SK-N-SH treated with all-trans-retinoic acid at 6 μM for 48 hours (cell line): ENCODE measurements at regions not wholly inside any gene's neighbourhood (a gene's known extent, or its start where the extent isn't known, plus 50 kb on each side); places are given as distances from the start of the nearest gene placed in this dataset.

ENCODE experiments used
- ARNTL ChIP-seq: fragments of 450-650 bp; formaldehyde crosslinking; IDR thresholded peaks from 2 replicates; pipeline ENCODE4 v1.5.0; 2020; ENCODE audit warnings: low read depth, mild to moderate bottlenecking, moderate library complexity, borderline replicate concordance
- ISL1 ChIP-seq: fragments of 250-450 bp; sonication (Bioruptor Pico); IDR thresholded peaks from 2 replicates; pipeline ENCODE4 v2.1.2; 2022; ENCODE audit warnings: mild to moderate bottlenecking, moderate library complexity
- PATZ1 ChIP-seq: fragments of 250-450 bp; sonication (Bioruptor Pico); IDR thresholded peaks from 2 replicates; pipeline ENCODE4 v1.8.0; 2020; ENCODE audit warnings: mild to moderate bottlenecking, moderate library complexity, borderline replicate concordance
- POU6F1 ChIP-seq: fragments of 250-450 bp; sonication (Bioruptor Pico); IDR thresholded peaks from 2 replicates; pipeline ENCODE4 v1.8.0; 2021; ENCODE audit warnings: low read depth, mild to moderate bottlenecking, moderate library complexity, borderline replicate concordance
- RARB ChIP-seq: fragments of 250-450 bp; sonication (Bioruptor Pico); IDR thresholded peaks from 2 replicates; pipeline ENCODE4 v1.8.0; 2021; ENCODE audit warnings: mild to moderate bottlenecking, moderate library complexity
- ZNF70 ChIP-seq: fragments of 450-650 bp; formaldehyde crosslinking; IDR thresholded peaks from 2 replicates; pipeline ENCODE4 v1.5.0; 2020; ENCODE audit warnings: mild to moderate bottlenecking, moderate library complexity

- no peak for TF ChIP-seq PATZ1
- no peak for TF ChIP-seq RARB (CRISPR knock-in tag)
- TF ChIP-seq ARNTL (CRISPR knock-in tag) = no peak
- TF ChIP-seq ZNF70 = no peak
- no peak for TF ChIP-seq ISL1 (CRISPR knock-in tag)
- TF ChIP-seq POU6F1 = no peak
These were observed 415.5 kb upstream of the FAT1 start for GRCh38 chr4:187139141-187139540.
